ENCODE measurements at regions not wholly inside any gene's neighbourhood (a gene's known extent, or its start where the extent isn't known, plus 50 kb on each side); places are given as distances from the start of the nearest gene placed in this dataset.

DNA sequence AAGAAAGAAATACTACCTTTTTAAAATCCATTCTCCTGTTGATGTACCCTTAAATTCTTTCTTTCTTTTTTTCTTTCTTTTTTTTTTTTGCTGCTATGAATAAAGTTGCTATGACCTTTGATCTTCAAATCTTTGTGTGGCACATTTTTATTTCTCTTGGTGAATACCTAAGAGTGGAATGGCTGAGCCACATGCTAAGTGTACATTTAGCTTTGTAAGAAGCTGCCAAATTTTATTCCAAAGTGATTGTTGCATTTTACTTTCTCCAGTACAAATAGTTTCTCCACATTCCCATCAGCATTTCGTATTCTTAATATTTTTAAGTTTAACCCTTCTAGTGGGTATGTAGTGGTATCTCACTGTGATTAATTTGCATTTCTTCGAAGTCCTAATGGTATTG lies 88.8 kb upstream of the RAB27B start:
- no peak overlapping the region for H3K27ac ChIP-seq (ENCODE audit: low read depth, low read length, poor library complexity, severe bottlenecking)
- no peak for TF ChIP-seq EZH2 (IDR thresholded peaks at IDR 0.05; ENCODE audit: borderline replicate concordance, low read length)
- TF ChIP-seq CTCF (IDR thresholded peaks at IDR 0.05; ENCODE audit: low read length): no peak
- H3K4me1 ChIP-seq (ENCODE audit: insufficient read depth, low read length, severe bottlenecking): no peaks in the 10 kb centered on the region
- no peaks in the 10 kb centered on the region for H3F3A ChIP-seq (ENCODE audit: insufficient read depth, low read length)
- H3K9me3 ChIP-seq (ENCODE audit: low read length): no peaks in the 10 kb centered on the region
- H3K27me3 ChIP-seq (ENCODE audit: insufficient read depth, low read length): no peaks in the 10 kb centered on the region
- no peak overlapping the region for H2AFZ ChIP-seq (ENCODE audit: low read length)
- H3K9ac ChIP-seq (ENCODE audit: low read length): no peak overlapping the region
- H3K4me3 ChIP-seq (ENCODE audit: low read depth, low read length, poor library complexity, severe bottlenecking): no peak overlapping the region
- H3K4me2 ChIP-seq (ENCODE audit: low read length): no peak overlapping the region
- no peaks in the 10 kb centered on the region for H3K9me2 ChIP-seq (ENCODE audit: low read depth, low read length)
- H4K20me1 ChIP-seq (ENCODE audit: insufficient read depth, low read length): no peaks in the 10 kb centered on the region
- no peaks in the 10 kb centered on the region for H3K79me2 ChIP-seq (ENCODE audit: insufficient read depth, low read length)
- no peaks in the 10 kb centered on the region for H3K36me3 ChIP-seq (ENCODE audit: insufficient read depth, low read length)

GRCh38 chr18:54740136-54740846 lies 88.0 kb upstream of the RAB27B start:
- no peak overlapping the region for H3K4me3 ChIP-seq (ENCODE audit: low read depth, low read length, poor library complexity, severe bottlenecking)
- H3K27me3 ChIP-seq (ENCODE audit: insufficient read depth, low read length): no peaks in the 10 kb centered on the region
- no peaks in the 10 kb centered on the region for H3K9me3 ChIP-seq (ENCODE audit: low read length)
- H3K4me1 ChIP-seq (ENCODE audit: insufficient read depth, low read length, severe bottlenecking): no peaks in the 10 kb centered on the region
- H3K9ac ChIP-seq (ENCODE audit: low read length): no peak overlapping the region
- no peaks in the 10 kb centered on the region for H4K20me1 ChIP-seq (ENCODE audit: insufficient read depth, low read length)
- no peaks in the 10 kb centered on the region for H3K79me2 ChIP-seq (ENCODE audit: insufficient read depth, low read length)
- no peak overlapping the region for H3K27ac ChIP-seq (ENCODE audit: low read depth, low read length, poor library complexity, severe bottlenecking)
- no peaks in the 10 kb centered on the region for H3K9me2 ChIP-seq (ENCODE audit: low read depth, low read length)
- no peaks in the 10 kb centered on the region for H3K36me3 ChIP-seq (ENCODE audit: insufficient read depth, low read length)
- no peak overlapping the region for H3K4me2 ChIP-seq (ENCODE audit: low read length)
- no peaks in the 10 kb centered on the region for H3F3A ChIP-seq (ENCODE audit: insufficient read depth, low read length)
- TF ChIP-seq EZH2 (IDR thresholded peaks at IDR 0.05; ENCODE audit: borderline replicate concordance, low read length) (no peak), CTCF (IDR thresholded peaks at IDR 0.05; ENCODE audit: low read length) (no peak)
- H2AFZ ChIP-seq (ENCODE audit: low read length): no peak overlapping the region

DNA sequence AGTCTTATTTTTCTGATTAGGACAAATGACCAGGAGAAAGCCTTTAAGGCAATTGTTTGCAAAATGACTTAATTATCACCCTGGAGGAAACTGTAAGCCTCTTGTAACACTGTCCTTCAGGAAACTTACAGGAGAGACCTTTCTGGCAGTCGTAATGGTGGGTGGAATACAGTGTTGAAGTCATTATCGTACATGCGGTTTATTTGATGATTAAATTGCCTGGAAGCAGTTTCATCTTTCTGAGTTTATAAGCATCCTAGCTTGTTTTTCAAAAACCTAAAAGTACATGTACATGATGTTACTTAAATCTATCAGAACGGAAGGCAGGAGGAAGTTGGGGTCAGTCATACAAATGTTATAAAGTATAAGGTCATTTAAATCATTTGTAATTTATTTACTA lies 86.2 kb upstream of the RAB27B start:
- no peaks in the 10 kb centered on the region for H3F3A ChIP-seq (ENCODE audit: insufficient read depth, low read length)
- no peaks in the 10 kb centered on the region for H3K79me2 ChIP-seq (ENCODE audit: insufficient read depth, low read length)
- no peaks in the 10 kb centered on the region for H4K20me1 ChIP-seq (ENCODE audit: insufficient read depth, low read length)
- H3K4me1 ChIP-seq (ENCODE audit: insufficient read depth, low read length, severe bottlenecking): no peaks in the 10 kb centered on the region
- H3K9ac ChIP-seq (ENCODE audit: low read length): no peak overlapping the region
- H3K4me2 ChIP-seq (ENCODE audit: low read length): no peak overlapping the region
- H3K27ac ChIP-seq (ENCODE audit: low read depth, low read length, poor library complexity, severe bottlenecking): no peak overlapping the region
- no peaks in the 10 kb centered on the region for H3K9me2 ChIP-seq (ENCODE audit: low read depth, low read length)
- TF ChIP-seq CTCF (IDR thresholded peaks at IDR 0.05; ENCODE audit: low read length): no peak
- H3K9me3 ChIP-seq (ENCODE audit: low read length): no peaks in the 10 kb centered on the region
- no peaks in the 10 kb centered on the region for H3K27me3 ChIP-seq (ENCODE audit: insufficient read depth, low read length)
- H3K36me3 ChIP-seq (ENCODE audit: insufficient read depth, low read length): no peaks in the 10 kb centered on the region
- H3K4me3 ChIP-seq (ENCODE audit: low read depth, low read length, poor library complexity, severe bottlenecking): no peak overlapping the region
- no peak overlapping the region for H2AFZ ChIP-seq (ENCODE audit: low read length)
